ENCODE measurements at regions not wholly inside any gene's neighbourhood (a gene's known extent, or its start where the extent isn't known, plus 50 kb on each side); places are given as distances from the start of the nearest gene placed in this dataset.

DNA sequence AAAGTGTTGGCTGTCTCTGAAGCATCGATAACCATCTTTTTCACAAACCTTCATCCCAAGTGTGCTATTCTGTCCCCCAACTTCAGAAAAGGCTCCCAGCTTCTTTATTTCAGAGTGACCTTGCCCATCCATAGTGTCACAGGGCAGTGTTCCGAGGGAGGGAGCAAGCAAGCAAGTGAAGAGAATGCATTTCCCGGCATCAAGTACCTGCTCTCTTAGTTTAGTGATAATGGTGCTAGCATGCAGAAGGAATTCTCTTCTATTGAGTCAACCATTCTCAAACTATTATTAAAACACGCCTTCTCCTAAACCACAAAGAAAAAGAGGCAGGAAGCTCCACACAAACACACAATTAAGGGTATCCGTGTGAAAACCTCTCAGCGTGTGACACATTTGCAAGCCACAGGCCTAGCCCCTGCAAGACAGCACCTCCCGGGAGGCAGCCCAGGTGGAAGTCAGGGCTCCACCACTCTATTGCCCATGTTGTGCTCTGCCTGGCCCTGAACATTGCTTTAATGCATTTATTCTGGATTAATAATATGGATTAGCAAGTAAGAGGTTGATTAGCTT, 504.9 kb downstream of the GALR1 start:
- DNase-seq (ENCODE audit: low spot score): no peak
- in situ Hi-C loops (cut with MboI; ENCODE audit: low pct_unique_long_range_greater_than_20kb, low sequenced_read_pairs, unreplicated experiment): no loop called here
- TF ChIP-seq, protein P1, sequence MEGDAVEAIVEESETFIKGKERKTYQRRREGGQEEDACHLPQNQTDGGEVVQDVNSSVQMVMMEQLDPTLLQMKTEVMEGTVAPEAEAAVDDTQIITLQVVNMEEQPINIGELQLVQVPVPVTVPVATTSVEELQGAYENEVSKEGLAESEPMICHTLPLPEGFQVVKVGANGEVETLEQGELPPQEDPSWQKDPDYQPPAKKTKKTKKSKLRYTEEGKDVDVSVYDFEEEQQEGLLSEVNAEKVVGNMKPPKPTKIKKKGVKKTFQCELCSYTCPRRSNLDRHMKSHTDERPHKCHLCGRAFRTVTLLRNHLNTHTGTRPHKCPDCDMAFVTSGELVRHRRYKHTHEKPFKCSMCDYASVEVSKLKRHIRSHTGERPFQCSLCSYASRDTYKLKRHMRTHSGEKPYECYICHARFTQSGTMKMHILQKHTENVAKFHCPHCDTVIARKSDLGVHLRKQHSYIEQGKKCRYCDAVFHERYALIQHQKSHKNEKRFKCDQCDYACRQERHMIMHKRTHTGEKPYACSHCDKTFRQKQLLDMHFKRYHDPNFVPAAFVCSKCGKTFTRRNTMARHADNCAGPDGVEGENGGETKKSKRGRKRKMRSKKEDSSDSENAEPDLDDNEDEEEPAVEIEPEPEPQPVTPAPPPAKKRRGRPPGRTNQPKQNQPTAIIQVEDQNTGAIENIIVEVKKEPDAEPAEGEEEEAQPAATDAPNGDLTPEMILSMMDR (IDR thresholded peaks at IDR 0.05; ENCODE audit: extremely low read depth, insufficient read depth, missing control alignments): no peak

DNA sequence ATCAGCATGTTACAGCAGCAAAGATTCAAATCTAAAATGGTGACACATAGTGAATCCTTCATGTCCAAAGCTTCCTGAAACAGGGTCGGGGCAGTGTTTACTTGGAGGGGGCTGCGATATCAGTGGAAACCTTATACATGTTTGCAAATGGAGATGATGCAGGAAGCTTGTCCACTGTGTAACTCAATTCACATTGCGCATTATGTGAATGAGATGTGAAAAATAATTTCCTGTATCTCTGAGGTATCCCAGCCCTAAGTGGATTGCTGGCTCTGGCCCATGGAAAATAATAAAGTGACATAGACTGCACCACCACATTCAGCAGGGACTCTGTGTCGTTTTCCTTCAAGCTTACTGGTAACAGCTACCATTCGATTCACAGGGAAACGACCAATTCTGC, 505.5 kb downstream of the GALR1 start:
- TF ChIP-seq, protein P1 (IDR thresholded peaks at IDR 0.05; ENCODE audit: extremely low read depth, insufficient read depth, missing control alignments): no peak
- in situ Hi-C loops (cut with MboI; ENCODE audit: low pct_unique_long_range_greater_than_20kb, low sequenced_read_pairs, unreplicated experiment): no loop called here
- DNase-seq (ENCODE audit: low spot score): no peak

DNA sequence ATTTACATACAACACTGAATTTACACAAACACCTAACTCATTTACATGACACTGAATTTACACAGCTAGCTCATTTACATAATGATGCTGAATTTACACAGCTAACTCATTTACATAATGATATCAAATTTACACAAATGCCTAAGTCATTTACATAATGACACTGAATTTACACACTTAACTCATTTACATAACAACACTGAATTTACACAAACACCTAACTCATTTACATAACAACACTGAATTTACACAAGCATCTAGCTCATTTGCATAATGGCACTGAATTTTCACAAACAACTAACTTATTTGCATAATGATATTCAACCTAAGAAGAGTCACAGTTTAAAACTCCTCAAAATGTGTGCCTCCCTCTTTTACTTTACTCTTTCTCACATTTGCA, 511.7 kb downstream of the GALR1 start:
- in situ Hi-C loops (cut with MboI; ENCODE audit: low pct_unique_long_range_greater_than_20kb, low sequenced_read_pairs, unreplicated experiment): no loop called here
- TF ChIP-seq, protein P1 (IDR thresholded peaks at IDR 0.05; ENCODE audit: extremely low read depth, insufficient read depth, missing control alignments): no peak
- no peak for DNase-seq (ENCODE audit: low spot score)

DNA sequence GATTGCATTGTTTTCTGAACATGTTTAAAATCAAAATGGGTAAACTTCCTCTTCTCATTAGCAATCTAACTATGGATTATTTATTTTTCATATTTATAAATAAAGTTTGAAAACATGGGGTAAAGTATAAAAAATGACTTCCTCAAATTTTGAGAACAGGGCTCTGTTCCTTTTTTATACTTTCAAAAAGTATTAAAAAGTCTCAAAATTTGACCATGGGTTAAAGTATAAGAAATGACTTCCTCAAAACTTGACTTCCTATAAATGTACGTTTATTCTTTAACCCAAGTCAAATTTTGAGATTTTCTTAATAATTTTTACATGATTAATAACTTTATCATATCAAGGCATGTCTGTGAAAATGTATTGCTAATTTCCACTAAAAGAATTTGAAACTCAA, 512.4 kb downstream of the GALR1 start:
- TF ChIP-seq, protein P1 (IDR thresholded peaks at IDR 0.05; ENCODE audit: extremely low read depth, insufficient read depth, missing control alignments): no peak
- no peak for DNase-seq (ENCODE audit: low spot score)
- in situ Hi-C loops (cut with MboI; ENCODE audit: low pct_unique_long_range_greater_than_20kb, low sequenced_read_pairs, unreplicated experiment): no loop called here

DNA sequence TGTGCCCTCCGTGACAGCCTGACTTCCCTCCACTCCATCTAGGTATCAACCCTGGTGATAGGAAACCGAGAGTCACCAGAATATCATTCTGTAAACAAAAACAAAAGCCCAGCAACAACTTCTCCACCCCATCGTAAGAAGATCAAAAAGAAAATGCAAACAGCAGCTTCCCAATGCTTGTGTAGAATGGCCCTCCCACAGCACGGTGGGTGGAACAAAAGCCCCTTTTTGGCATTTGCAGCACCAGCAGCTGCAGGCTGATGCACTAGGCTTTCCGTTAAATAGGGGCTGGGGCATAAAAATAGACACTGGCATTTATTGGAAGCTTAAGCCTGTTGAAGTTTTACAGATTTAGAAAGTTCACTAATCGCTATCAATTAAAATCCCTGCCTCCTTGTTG, 513.0 kb downstream of the GALR1 start:
- no peak for DNase-seq (ENCODE audit: low spot score)
- TF ChIP-seq, protein P1 (IDR thresholded peaks at IDR 0.05; ENCODE audit: extremely low read depth, insufficient read depth, missing control alignments): no peak
- in situ Hi-C loops (cut with MboI; ENCODE audit: low pct_unique_long_range_greater_than_20kb, low sequenced_read_pairs, unreplicated experiment): no loop called here

DNA sequence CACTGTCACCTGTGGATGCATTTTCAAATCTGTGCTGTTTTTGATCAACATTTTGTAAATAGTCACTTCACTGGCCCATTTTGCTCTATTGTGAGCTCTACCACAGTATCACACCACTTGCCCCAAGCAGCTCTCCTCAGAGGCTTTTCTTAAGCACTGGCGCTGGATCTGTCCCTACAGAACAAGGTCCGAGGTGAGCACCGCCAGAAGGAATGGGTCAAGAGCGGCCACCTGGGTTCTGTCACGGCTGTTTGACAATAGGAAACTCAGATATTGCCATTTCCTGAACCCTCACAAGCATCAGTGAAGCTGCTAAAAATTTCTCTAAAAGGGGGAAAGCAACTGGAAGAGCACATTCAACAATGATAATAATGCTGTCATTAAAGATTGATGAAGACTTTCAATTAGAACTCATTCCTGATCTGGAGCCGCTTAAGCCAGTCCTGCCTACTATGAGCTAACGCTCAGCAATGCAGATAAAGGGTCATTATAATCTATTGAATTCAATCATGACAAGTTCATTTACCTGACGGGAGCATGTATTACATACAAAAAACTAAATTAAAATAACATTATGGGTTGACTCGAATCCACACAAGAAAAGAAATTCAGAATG, 514.0 kb downstream of the GALR1 start:
- in situ Hi-C loops (cut with MboI; ENCODE audit: low pct_unique_long_range_greater_than_20kb, low sequenced_read_pairs, unreplicated experiment): no loop called here
- TF ChIP-seq, protein P1 (IDR thresholded peaks at IDR 0.05; ENCODE audit: extremely low read depth, insufficient read depth, missing control alignments): no peak
- DNase-seq (ENCODE audit: low spot score): no peak
